Esophagus muscularis mucosa (tissue), 4 donors: ENCODE measurements at regions not wholly inside any gene's neighbourhood (a gene's known extent, or its start where the extent isn't known, plus 50 kb on each side); places are given as distances from the start of the nearest gene placed in this dataset.

Experiments
- DNase-seq: peaks from one replicate; pipeline ENCODE4 v3.0.0-alpha.2; 2017; ENCODE audit errors: extremely low spot score
- H3K27ac ChIP-seq, 4 donors: fragments of 200-600 bp; sonication (generic); replicated peaks in 1 of 4; 1 replicate in 3 of 4; 2 replicates in 1 of 4; pipeline ENCODE4 v1.5.1; 2016 to 2019; ENCODE audit warnings: mild to moderate bottlenecking in 1 of 4
- H3K27me3 ChIP-seq, 4 donors: fragments of 200-600 bp; sonication (generic); one replicate each; pipeline versions ENCODE4 v1.5.1 to v1.6.0; 2016 to 2019
- H3K36me3 ChIP-seq, 4 donors: fragments of 200-600 bp; sonication (generic); one replicate each; pipeline ENCODE4 v1.5.1; 2016 to 2019
- H3K4me1 ChIP-seq, 4 donors: fragments of 200-600 bp; sonication (generic); one replicate each; pipeline ENCODE4 v1.5.1; 2016 to 2019
- H3K4me3 ChIP-seq, 4 donors: fragments of 200-600 bp; sonication (generic); 1 replicate in 2 of 4; 2 replicates in 2 of 4; pipeline ENCODE4 v1.5.1; 2016 to 2019; ENCODE audit warnings: mild to moderate bottlenecking in 4 of 4, moderate library complexity in 1 of 4
- H3K9me3 ChIP-seq, 4 donors: fragments of 200-600 bp; sonication (generic); 1 replicate in 3 of 4; 2 replicates in 1 of 4; pipeline ENCODE4 v1.5.1; 2016 to 2019
- CTCF ChIP-seq, 3 experiments: fragments of 200-600 bp in 2 of 3; fragments of 450-650 bp in 1 of 3; sonication (generic) in 2 of 3; IDR thresholded peaks; one replicate each; pipeline ENCODE4 v1.5.1; 2017 to 2019; ENCODE audit warnings: antibody characterized with exemption in 3 of 3, mild to moderate bottlenecking in 2 of 3, moderate library complexity in 1 of 3
- EP300 ChIP-seq: sonication (generic); formaldehyde crosslinking; IDR thresholded peaks from one replicate; pipeline ENCODE4 v1.6.1; 2017; ENCODE audit warnings: antibody characterized with exemption
- POLR2A ChIP-seq: fragments of 450-650 bp; IDR thresholded peaks from one replicate; pipeline ENCODE4 v1.6.1; 2017; ENCODE audit warnings: antibody characterized with exemption, moderate library complexity, mild to moderate bottlenecking, low read depth
- POLR2AphosphoS5 ChIP-seq, 2 donors: sonication (generic); formaldehyde crosslinking; IDR thresholded peaks; one replicate each; pipeline ENCODE4 v1.6.1; 2017; ENCODE audit warnings: antibody characterized with exemption in 2 of 2
- WGBS: methylation state at CpG from one replicate; pipeline ENCODE4 v1.1.5; 2018; 5-methylcytosine and 5-hydroxymethylcytosine counted together
- intact Hi-C: fragments of 100-400 bp; cut with DNase I; formaldehyde crosslinking; loops from one replicate; pipeline ENCODE4 v1.15.1; 2023

GRCh38 chr10:29877793-29878491 is 181.4 kb downstream of the JCAD start:
- no peak for DNase-seq
- no peaks in the 10 kb centered on the region for H3K27me3 ChIP-seq
- no peaks in the 10 kb centered on the region for H3K9me3 ChIP-seq
- no peaks in the 10 kb centered on the region for H3K36me3 ChIP-seq
- no peak overlapping the region for H3K4me3 ChIP-seq
- H3K27ac ChIP-seq = peak overlapping the region; percentile 6 to 57 (median 39)
- peaks cover 10 to 56% (median 42%) of the 10 kb centered on the region in 4 donors for H3K4me1 ChIP-seq
- intact Hi-C loops = no loop called here
- TF ChIP-seq POLR2A (no peak), EP300 (no peak), POLR2AphosphoS5 (IDR thresholded peaks at IDR 0.05) (no peak), CTCF (IDR thresholded peaks at IDR 0.05) (no peak)
- WGBS = 63% methylated on average over 12 of the region's 12 CpGs

GRCh38 chr10:29876008-29876555 is 183.3 kb downstream of the JCAD start:
- intact Hi-C loops = no loop called here
- peaks cover 10 to 37% (median 24%) of the 10 kb centered on the region in 4 donors for H3K4me1 ChIP-seq
- no peak for DNase-seq
- no peak overlapping the region for H3K27ac ChIP-seq
- no peaks in the 10 kb centered on the region for H3K36me3 ChIP-seq
- no peaks in the 10 kb centered on the region for H3K27me3 ChIP-seq
- H3K4me3 ChIP-seq = no peak overlapping the region
- WGBS = 79% methylated on average over 10 of the region's 10 CpGs
- TF ChIP-seq POLR2A = no peak
- TF ChIP-seq EP300 = no peak
- no peak for TF ChIP-seq CTCF (IDR thresholded peaks at IDR 0.05)
- no peak for TF ChIP-seq POLR2AphosphoS5 (IDR thresholded peaks at IDR 0.05)
- H3K9me3 ChIP-seq = no peaks in the 10 kb centered on the region

GRCh38 chr10:29874606-29875269 is 184.6 kb downstream of the JCAD start:
- Histone ChIP-seq H3K9me3 (no peaks in the 10 kb centered on the region), H3K36me3 (no peaks in the 10 kb centered on the region), H3K4me1 (peaks cover 10 to 24% (median 16%) of the 10 kb centered on the region in 4 donors), H3K4me3 (no peak overlapping the region), H3K27ac (no peak overlapping the region), H3K27me3 (no peaks in the 10 kb centered on the region)
- DNase-seq = no peak
- intact Hi-C loops = no loop called here
- WGBS = 56% methylated on average over 8 of the region's 8 CpGs
- TF ChIP-seq CTCF (IDR thresholded peaks at IDR 0.05) (no peak), EP300 (no peak), POLR2A (no peak), POLR2AphosphoS5 (IDR thresholded peaks at IDR 0.05) (no peak)

- H3K36me3 ChIP-seq = no peaks in the 10 kb centered on the region
- WGBS = 100% methylated on average over 1 of the region's 1 CpG
- no peak overlapping the region for H3K4me3 ChIP-seq
- H3K9me3 ChIP-seq = no peaks in the 10 kb centered on the region
- TF ChIP-seq POLR2AphosphoS5 (IDR thresholded peaks at IDR 0.05) (no peak), POLR2A (no peak), CTCF (IDR thresholded peaks at IDR 0.05) (no peak), EP300 (no peak)
- DNase-seq = no peak
- no peak overlapping the region for H3K27ac ChIP-seq
- H3K4me1 ChIP-seq = peaks cover 10 to 19% (median 16%) of the 10 kb centered on the region in 4 donors
- intact Hi-C loops = no loop called here
- H3K27me3 ChIP-seq = no peaks in the 10 kb centered on the region
Measured at GRCh38 chr10:29873941-29874484, 185.4 kb downstream of the JCAD start.
